ENCODE measurements at regions not wholly inside any gene's neighbourhood (a gene's known extent, or its start where the extent isn't known, plus 50 kb on each side); places are given as distances from the start of the nearest gene placed in this dataset.
"Not testable (repeated sequence)": the region's sequence is repeated elsewhere in the genome, so short reads cannot be mapped to it uniquely, and the experiment has no call there.

DNA sequence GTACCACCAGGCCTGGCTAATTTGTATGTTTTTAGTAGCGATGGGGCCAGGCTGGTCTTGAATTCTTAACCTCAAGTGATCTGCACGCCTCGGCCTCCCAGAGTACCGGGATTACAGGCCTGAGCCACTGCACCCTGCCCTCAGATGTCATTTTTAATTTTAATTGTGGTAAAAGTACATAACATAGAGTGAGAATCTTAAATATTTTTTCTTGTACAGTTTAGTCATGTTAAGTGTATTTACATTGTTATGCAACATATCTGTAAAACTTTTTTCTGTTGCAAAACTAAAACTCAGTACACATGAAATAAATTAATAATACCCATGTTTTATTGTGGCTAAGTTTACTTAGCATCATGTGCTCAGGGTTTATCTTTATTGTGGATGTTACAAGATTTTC, 231.4 kb downstream of the ALG10 start:
- WGBS, 2 donors = 46 to 47% methylated on average over 4 of the region's 4 CpGs
- H3K27ac ChIP-seq = no peak overlapping the region
- H3K4me1 ChIP-seq = no peaks in the 10 kb centered on the region
- H3K9me3 ChIP-seq = no peaks in the 10 kb centered on the region
- intact Hi-C loops (cut with DNase I) = no loop called here
- no peak overlapping the region for H3K4me3 ChIP-seq
- DNase-seq = no peak
- H3K36me3 ChIP-seq (replicated peaks in 1 of 2; ENCODE audit: insufficient read depth in 1 of 2, low read depth in 2 of 2) = no peaks in the 10 kb centered on the region
- no peak for ATAC-seq
- TF ChIP-seq, protein P1, sequence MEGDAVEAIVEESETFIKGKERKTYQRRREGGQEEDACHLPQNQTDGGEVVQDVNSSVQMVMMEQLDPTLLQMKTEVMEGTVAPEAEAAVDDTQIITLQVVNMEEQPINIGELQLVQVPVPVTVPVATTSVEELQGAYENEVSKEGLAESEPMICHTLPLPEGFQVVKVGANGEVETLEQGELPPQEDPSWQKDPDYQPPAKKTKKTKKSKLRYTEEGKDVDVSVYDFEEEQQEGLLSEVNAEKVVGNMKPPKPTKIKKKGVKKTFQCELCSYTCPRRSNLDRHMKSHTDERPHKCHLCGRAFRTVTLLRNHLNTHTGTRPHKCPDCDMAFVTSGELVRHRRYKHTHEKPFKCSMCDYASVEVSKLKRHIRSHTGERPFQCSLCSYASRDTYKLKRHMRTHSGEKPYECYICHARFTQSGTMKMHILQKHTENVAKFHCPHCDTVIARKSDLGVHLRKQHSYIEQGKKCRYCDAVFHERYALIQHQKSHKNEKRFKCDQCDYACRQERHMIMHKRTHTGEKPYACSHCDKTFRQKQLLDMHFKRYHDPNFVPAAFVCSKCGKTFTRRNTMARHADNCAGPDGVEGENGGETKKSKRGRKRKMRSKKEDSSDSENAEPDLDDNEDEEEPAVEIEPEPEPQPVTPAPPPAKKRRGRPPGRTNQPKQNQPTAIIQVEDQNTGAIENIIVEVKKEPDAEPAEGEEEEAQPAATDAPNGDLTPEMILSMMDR (IDR thresholded peaks at IDR 0.05) = no peak
- no peak for TF ChIP-seq POLR2A (IDR thresholded peaks at IDR 0.05)
- no peaks in the 10 kb centered on the region for H3K27me3 ChIP-seq

DNA sequence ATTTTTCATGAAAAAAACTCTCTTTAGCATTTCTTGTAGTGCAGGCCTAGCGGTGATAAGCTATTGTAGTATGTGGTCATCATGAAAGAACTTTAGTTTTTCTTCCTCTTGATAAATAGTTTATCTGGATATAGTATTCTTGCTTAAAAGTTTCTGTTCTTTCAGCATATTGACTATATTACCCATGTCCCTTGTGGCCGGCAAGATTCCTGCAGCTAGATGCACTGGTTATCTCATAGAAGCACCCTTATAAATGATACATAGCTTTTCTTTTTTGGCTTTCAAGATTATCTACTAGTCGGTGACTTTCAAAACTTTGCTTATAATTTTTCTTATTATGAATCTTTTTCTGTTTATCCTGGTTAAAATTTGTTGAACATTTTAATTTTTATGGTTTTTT, 234.8 kb downstream of the ALG10 start:
- WGBS, 2 donors = 68 to 78% methylated on average over 3 of the region's 3 CpGs
- intact Hi-C loops (cut with DNase I) = no loop called here
- H3K27me3 ChIP-seq = no peaks in the 10 kb centered on the region
- H3K9me3 ChIP-seq = no peaks in the 10 kb centered on the region
- H3K4me3 ChIP-seq = no peak overlapping the region
- H3K36me3 ChIP-seq (replicated peaks in 1 of 2; ENCODE audit: insufficient read depth in 1 of 2, low read depth in 2 of 2) = no peaks in the 10 kb centered on the region
- no peak overlapping the region for H3K27ac ChIP-seq
- H3K4me1 ChIP-seq = no peaks in the 10 kb centered on the region
- no peak for DNase-seq
- no peak for ATAC-seq
- TF ChIP-seq, protein P1 (IDR thresholded peaks at IDR 0.05) = no peak
- TF ChIP-seq POLR2A (IDR thresholded peaks at IDR 0.05) = no peak

DNA sequence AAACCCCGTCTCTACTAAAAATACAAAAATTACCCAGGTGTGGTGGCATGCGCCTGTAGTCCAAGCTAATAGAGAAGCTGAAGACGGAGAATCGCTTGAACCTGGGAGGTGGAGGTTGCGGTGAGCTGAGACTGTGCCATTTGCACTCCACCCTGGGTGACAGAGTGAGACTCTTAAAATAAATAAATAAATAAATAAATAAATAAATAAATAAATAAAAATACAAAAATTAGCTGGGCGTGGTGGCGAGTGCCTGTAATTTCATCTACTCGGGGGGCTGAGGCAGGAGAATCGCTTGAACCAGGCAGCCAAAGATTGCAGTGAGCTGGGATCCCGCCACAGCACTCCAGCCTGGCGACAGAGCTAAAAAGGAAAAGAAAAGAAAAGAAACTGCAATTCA, 239.8 kb downstream of the ALG10 start:
- H3K9me3 ChIP-seq; ATAC-seq; H3K4me1 ChIP-seq; H3K4me3 ChIP-seq; H3K27me3 ChIP-seq; H3K27ac ChIP-seq; DNase-seq; H3K36me3 ChIP-seq (replicated peaks in 1 of 2; ENCODE audit: insufficient read depth in 1 of 2, low read depth in 2 of 2); intact Hi-C loops (cut with DNase I): not testable (repeated sequence)
- 75 to 82% methylated on average over 11 of the region's 11 CpGs for WGBS, 2 donors

DNA sequence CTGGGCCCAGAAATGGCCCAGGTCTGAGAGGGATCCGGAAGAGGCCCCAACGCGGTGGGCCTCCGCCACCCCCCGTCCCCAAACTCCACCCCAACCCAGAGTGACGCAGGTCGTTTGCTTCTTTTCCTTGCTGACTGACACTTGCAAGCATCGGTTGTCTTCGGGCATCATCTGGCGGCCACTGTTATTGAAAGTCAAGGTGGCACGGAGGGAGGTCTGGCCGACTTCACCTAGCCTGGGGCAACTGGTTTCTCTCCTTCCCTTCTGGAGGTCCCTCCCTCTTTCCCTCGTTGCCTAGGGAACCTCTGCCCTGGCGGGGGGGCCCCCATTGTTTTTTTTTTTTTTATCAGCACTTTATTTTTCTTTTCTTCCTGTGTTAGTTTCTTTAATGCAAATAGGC, 241.8 kb downstream of the ALG10 start:
- intact Hi-C loops (cut with DNase I) = no loop called here
- Histone ChIP-seq H3K4me3 (no peak overlapping the region), H3K9me3 (no peaks in the 10 kb centered on the region), H3K36me3 (replicated peaks in 1 of 2; ENCODE audit: insufficient read depth in 1 of 2, low read depth in 2 of 2) (no peaks in the 10 kb centered on the region), H3K27ac (no peak overlapping the region), H3K27me3 (no peaks in the 10 kb centered on the region), H3K4me1 (no peaks in the 10 kb centered on the region)
- TF ChIP-seq, protein P1 (IDR thresholded peaks at IDR 0.05) = no peak
- no peak for TF ChIP-seq POLR2A (IDR thresholded peaks at IDR 0.05)
- WGBS, 2 donors = 63% methylated on average over 14 of the region's 14 CpGs
- no peak for DNase-seq
- ATAC-seq = no peak

DNA sequence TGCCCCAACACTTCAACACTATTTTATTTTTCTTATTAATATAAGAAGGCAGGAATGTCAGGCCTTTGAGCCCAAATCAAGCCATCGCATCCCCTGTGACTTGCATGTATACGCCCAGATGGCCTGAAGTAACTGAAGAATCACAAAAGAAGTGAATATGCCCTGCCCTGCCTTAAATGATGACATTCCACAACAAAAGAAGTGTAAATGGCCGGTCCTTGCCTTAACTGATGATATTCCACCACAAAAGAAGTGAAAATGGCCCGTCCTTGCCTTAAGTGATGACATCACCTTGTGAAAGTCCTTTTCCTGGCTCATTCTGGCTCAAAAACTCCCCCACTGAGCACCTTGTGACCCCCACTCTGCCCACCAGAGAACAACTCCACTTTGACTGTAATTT, 251.4 kb downstream of the ALG10 start:
- intact Hi-C loops (cut with DNase I); H3K9me3 ChIP-seq; ATAC-seq; DNase-seq; H3K27ac ChIP-seq; H3K4me3 ChIP-seq; H3K4me1 ChIP-seq; H3K27me3 ChIP-seq; H3K36me3 ChIP-seq (replicated peaks in 1 of 2; ENCODE audit: insufficient read depth in 1 of 2, low read depth in 2 of 2): not testable (repeated sequence)
- 47 to 54% methylated on average over 4 of the region's 4 CpGs for WGBS, 2 donors

DNA sequence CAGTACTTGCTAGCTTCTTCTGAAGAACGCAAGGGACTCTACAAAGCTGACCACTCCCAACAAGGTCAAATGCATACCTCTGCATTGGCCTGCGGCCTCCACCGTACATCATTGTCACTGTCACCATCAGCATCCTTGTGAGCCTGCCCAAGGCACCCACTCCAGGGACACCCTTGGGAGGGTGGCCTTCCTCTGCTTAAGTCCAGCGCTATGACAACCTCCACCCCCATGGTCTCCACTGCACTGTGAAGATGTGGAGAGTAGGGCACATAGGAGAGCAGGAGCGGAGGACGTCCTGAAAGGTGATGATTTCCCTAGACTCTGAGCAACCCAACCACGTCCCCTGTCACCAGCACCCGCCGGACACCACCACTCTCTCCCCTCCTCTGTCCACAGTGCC, 252.8 kb downstream of the ALG10 start:
- no peaks in the 10 kb centered on the region for H3K36me3 ChIP-seq (replicated peaks in 1 of 2; ENCODE audit: insufficient read depth in 1 of 2, low read depth in 2 of 2)
- TF ChIP-seq, protein P1 (IDR thresholded peaks at IDR 0.05) = no peak
- no peak for TF ChIP-seq POLR2A (IDR thresholded peaks at IDR 0.05)
- no peak for DNase-seq
- no peaks in the 10 kb centered on the region for H3K27me3 ChIP-seq
- H3K4me1 ChIP-seq = no peaks in the 10 kb centered on the region
- no peaks in the 10 kb centered on the region for H3K9me3 ChIP-seq
- H3K27ac ChIP-seq = no peak overlapping the region
- 72 to 82% methylated on average over 5 to 9 of the region's 9 CpGs for WGBS, 2 donors
- no peak overlapping the region for H3K4me3 ChIP-seq
- ATAC-seq = no peak
- intact Hi-C loops (cut with DNase I) = no loop called here

Measured in body of pancreas (tissue), 4 donors.